GM13977 (cell line): ENCODE measurements at regions not wholly inside any gene's neighbourhood (a gene's known extent, or its start where the extent isn't known, plus 50 kb on each side); places are given as distances from the start of the nearest gene placed in this dataset.

Source experiments
- DNase-seq: peaks from one replicate; pipeline ENCODE4 v3.0.0; 2012; ENCODE audit warnings: low spot score
- in situ Hi-C: fragments of 300-500 bp; cut with MboI; formaldehyde crosslinking; loops from one replicate; pipeline ENCODE4 v1.12.0; 2022; ENCODE audit warnings: low sequenced_read_pairs, low pct_unique_long_range_greater_than_20kb, mixed read lengths, inconsistent platforms; ENCODE audit not compliant: unreplicated experiment
- TF ChIP-seq, protein P1 (sequence below): IDR thresholded peaks from 2 replicates; pipeline ENCODE4 v1.5.1; 2012; ENCODE audit warnings: mild to moderate bottlenecking, control low read depth; ENCODE audit not compliant: insufficient read depth; ENCODE audit errors: extremely low read depth, missing control alignments

DNA sequence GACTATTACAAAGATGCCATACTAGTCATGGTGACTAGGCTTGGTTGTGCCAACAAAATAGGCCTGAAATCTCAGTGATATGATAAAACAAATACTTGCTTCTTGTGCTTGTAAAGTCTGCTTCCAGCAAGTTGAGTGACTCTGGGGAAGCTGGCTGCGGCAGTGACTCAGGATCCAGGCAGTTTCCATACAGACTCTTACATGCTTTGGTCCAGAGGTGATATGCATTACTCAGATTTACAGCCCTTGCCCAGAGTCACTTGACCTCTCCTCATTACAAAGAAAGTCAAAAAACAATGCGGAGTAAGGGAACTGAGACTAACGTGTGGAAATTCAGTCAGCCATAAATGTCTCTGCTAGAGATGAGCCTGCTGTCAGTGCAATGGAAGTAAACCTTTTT, 387.5 kb downstream of the KCNA4 start:
- DNase-seq = no peak
- TF ChIP-seq, protein P1, sequence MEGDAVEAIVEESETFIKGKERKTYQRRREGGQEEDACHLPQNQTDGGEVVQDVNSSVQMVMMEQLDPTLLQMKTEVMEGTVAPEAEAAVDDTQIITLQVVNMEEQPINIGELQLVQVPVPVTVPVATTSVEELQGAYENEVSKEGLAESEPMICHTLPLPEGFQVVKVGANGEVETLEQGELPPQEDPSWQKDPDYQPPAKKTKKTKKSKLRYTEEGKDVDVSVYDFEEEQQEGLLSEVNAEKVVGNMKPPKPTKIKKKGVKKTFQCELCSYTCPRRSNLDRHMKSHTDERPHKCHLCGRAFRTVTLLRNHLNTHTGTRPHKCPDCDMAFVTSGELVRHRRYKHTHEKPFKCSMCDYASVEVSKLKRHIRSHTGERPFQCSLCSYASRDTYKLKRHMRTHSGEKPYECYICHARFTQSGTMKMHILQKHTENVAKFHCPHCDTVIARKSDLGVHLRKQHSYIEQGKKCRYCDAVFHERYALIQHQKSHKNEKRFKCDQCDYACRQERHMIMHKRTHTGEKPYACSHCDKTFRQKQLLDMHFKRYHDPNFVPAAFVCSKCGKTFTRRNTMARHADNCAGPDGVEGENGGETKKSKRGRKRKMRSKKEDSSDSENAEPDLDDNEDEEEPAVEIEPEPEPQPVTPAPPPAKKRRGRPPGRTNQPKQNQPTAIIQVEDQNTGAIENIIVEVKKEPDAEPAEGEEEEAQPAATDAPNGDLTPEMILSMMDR = no peak
- in situ Hi-C loops = no loop called here

DNA sequence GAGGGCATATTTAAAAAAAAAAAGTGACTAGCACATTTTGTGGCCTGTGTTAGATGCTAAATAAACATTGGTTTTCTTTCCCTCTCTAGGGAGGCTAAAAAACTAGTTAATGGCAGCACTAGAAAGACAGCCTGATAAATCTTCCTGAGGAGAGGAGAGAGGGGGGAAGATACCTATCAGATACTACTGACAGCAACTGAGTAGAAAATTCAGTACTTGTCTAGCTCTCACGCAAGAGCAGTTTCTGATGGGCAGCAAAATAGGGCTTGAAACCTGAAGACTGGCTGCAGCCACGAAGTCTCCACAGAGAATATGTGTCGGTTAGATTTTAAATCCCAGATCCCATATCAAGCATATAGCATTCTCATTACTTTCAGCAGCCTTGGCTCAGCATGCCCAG, 388.2 kb downstream of the KCNA4 start:
- in situ Hi-C loops = no loop called here
- no peak for DNase-seq
- TF ChIP-seq, protein P1 = no peak

DNA sequence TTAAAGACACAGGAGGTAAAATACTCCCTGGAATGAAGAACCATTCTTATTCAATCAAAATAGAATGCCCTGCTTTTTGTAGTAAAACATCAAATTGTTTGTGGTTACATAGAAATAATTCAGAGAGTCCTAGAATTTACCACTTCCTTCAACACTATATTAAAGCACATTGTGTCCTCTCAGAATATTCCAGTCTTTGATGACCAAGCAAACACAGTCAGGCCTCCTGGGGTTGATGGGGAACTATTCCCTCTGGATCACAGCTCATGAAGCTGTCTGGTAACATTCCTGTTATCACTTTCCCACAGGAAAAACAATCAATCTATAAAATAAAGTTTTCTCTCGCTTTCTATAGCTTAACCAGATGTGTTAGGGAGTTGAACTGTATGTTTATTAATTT, 389.3 kb downstream of the KCNA4 start:
- in situ Hi-C loops = no loop called here
- TF ChIP-seq, protein P1 = no peak
- DNase-seq = no peak

DNA sequence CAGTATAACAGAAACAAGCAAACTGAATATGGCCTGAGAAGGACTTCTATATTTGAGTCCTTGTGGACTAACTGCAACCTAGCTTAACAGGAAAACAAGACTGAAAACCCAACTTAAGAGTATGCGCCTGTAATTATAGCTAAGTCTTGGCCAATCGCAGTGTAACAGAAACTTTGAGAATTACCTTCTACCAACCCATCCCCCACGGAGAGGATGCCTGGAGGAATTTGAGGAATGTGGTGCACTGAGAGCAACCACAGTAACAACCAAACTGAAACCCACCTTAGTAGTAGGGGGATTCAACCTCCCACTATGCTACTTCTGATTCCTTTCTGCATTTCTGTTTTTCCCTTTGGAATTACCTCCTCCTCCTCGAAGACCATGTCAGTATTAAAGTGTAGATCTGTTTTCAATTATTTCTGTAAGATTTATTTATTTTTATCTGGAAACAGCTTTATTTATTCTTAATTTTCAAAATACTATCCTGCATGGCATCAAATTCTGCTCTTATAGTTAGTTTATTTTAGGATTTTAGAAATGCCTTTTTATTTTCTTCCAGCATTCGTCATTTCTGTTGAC, 393.6 kb downstream of the KCNA4 start:
- in situ Hi-C loops = no loop called here
- DNase-seq = no peak

DNA sequence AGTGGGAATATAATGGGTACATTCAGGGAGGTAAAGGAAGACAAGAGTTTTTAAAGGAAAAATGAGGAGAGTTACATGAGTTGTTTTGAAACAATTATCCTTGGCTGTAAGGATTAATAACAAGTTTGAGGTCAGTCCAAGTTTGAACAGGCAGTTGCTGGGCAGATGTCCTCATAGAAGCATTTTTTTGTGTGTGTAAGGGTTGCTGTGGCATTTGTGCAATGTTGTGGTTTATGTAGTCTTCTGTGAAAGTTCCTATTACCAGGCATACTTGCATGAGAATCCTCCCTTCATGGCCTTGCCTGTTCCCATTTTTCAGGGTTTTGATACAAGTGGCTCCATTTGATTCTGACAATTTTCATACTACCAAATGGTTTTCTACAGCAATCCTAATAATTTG, 400.2 kb downstream of the KCNA4 start:
- DNase-seq = no peak
- in situ Hi-C loops = no loop called here
- TF ChIP-seq, protein P1 = no peak

More for the DNA sequence above, 393.6 kb downstream of the KCNA4 start:
- TF ChIP-seq, protein P1 = no peak

DNA sequence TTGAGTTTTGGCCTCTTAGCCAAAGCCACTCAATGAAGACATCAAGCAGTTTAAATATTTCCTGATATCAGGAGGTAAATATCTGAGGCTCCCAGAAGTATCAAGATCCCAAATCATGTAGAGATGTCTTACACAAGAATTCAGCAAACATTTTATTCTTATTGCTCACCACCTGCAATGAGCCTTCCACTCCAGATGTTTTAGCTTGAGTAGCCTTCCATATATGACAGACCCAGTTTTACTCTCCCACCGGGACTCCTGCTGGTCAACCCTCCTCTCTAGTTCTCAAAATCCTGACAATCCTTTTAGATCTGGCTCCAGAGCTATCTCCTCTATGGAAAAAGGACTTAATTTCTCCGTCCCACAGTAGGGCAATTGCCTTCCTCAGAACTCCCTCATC, 404.4 kb downstream of the KCNA4 start:
- no peak for DNase-seq
- in situ Hi-C loops = no loop called here

More for the DNA sequence above, 404.4 kb downstream of the KCNA4 start:
- TF ChIP-seq, protein P1 = no peak
